LNCAP (cell line): ENCODE measurements at regions not wholly inside any gene's neighbourhood (a gene's known extent, or its start where the extent isn't known, plus 50 kb on each side); places are given as distances from the start of the nearest gene placed in this dataset.

Experiments
- CTCF ChIP-seq: fragments of 450-650 bp; IDR thresholded peaks from 2 replicates; pipeline ENCODE4 v1.5.1; 2017; ENCODE audit warnings: mild to moderate bottlenecking

- no peak for TF ChIP-seq CTCF
These were observed 336.2 kb downstream of the MID1IP1 start for GRCh38 chrX:39137363-39137954.

GRCh38 chrX:39140581-39140980 lies 339.3 kb downstream of the MID1IP1 start:
- no peak for TF ChIP-seq CTCF

- TF ChIP-seq CTCF, result no peak
These were observed 343.1 kb downstream of the MID1IP1 start for GRCh38 chrX:39144323-39144722.

GRCh38 chrX:39144956-39145355 lies 343.7 kb downstream of the MID1IP1 start:
- no peak for TF ChIP-seq CTCF

GRCh38 chrX:39145859-39146258 lies 344.6 kb downstream of the MID1IP1 start:
- no peak for TF ChIP-seq CTCF

- TF ChIP-seq CTCF, result peak; percentile 67
These were observed 348.5 kb downstream of the MID1IP1 start for GRCh38 chrX:39149761-39150160.

- no peak for TF ChIP-seq CTCF
These were observed 349.0 kb downstream of the MID1IP1 start for GRCh38 chrX:39150220-39150619.

GRCh38 chrX:39150621-39151020 lies 349.4 kb downstream of the MID1IP1 start:
- no peak for TF ChIP-seq CTCF
